ENCODE measurements at regions not wholly inside any gene's neighbourhood (a gene's known extent, or its start where the extent isn't known, plus 50 kb on each side); places are given as distances from the start of the nearest gene placed in this dataset.

DNA sequence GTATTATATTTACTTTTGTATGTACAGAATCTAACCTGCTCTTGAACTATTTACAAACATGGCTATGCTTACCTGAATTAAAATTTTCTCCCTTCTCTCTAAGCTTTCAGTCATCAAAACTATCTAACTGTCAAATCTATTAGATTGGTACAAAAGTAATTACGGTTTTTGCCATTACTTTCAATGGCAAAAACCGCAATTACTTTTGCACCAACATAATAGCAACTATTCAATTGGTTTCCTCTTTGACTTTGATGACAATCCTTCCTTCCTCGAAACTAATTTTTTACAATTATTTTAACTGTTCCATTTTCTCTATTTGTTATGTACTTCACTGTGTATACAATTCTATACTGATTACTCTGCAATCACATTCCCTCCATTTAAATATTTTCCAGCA, 1019.4 kb upstream of the CDH2 start:
- TF ChIP-seq USF2 (IDR thresholded peaks at IDR 0.05) (no peak), MYC (IDR thresholded peaks at IDR 0.05; ENCODE audit: borderline replicate concordance, low read length) (no peak), POLR2A (IDR thresholded peaks at IDR 0.05; ENCODE audit: low read length) (no peak)
- TF ChIP-seq, protein P1, sequence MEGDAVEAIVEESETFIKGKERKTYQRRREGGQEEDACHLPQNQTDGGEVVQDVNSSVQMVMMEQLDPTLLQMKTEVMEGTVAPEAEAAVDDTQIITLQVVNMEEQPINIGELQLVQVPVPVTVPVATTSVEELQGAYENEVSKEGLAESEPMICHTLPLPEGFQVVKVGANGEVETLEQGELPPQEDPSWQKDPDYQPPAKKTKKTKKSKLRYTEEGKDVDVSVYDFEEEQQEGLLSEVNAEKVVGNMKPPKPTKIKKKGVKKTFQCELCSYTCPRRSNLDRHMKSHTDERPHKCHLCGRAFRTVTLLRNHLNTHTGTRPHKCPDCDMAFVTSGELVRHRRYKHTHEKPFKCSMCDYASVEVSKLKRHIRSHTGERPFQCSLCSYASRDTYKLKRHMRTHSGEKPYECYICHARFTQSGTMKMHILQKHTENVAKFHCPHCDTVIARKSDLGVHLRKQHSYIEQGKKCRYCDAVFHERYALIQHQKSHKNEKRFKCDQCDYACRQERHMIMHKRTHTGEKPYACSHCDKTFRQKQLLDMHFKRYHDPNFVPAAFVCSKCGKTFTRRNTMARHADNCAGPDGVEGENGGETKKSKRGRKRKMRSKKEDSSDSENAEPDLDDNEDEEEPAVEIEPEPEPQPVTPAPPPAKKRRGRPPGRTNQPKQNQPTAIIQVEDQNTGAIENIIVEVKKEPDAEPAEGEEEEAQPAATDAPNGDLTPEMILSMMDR (IDR thresholded peaks at IDR 0.05): no peak
